ENCODE measurements at regions not wholly inside any gene's neighbourhood (a gene's known extent, or its start where the extent isn't known, plus 50 kb on each side); places are given as distances from the start of the nearest gene placed in this dataset.

DNA sequence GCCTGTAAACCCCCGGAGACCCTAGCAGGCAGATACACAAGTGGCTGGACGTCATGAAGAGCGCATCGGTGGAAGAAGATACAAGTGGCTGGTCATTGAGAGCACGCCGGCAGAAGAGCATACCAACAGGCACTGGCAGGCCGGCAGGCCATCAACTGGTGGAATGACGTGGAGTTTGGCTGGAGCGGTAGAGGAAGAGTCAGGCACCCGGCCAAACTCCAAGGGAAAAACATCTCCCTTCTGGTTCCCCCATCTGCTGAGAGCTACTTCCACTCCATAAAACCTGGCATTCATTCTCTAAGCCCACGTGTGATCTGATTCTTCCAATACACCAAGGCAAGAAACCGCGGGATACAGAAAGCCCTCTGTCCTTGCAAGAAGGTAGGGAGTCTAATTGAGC is 113.4 kb upstream of the NPSR1 start:
- no peak for TF ChIP-seq CTCF (IDR thresholded peaks at IDR 0.05; ENCODE audit: borderline replicate concordance, extremely low read depth, low read length, poor library complexity, severe bottlenecking)
- TF ChIP-seq EZH2 (IDR thresholded peaks at IDR 0.05; ENCODE audit: borderline replicate concordance, low read depth, low read length, severe bottlenecking), result no peak

Measured in DND-41 (cell line).